Pancreas (tissue), 10 donors: ENCODE measurements at regions not wholly inside any gene's neighbourhood (a gene's known extent, or its start where the extent isn't known, plus 50 kb on each side); places are given as distances from the start of the nearest gene placed in this dataset.
"Not testable (repeated sequence)": the region's sequence is repeated elsewhere in the genome, so short reads cannot be mapped to it uniquely, and the experiment has no call there.

Experiments
- ATAC-seq, 4 donors: fragments of 200-7000 bp; cut with Tn5 transposase; one replicate each; pipeline versions ENCODE4 v1.8.0 to v1.9.1; 2020; ENCODE audit warnings: mild to moderate bottlenecking in 4 of 4, moderate library complexity in 4 of 4
- DNase-seq, 6 donors: peaks; one replicate each; pipeline ENCODE4 v3.0.0-alpha.2; 2020
- FAIRE-seq: peaks from 2 replicates; lab custom pipeline; 2012; peaks lifted over from hg19 to GRCh38; lab: Jason Lieb, UNC
- H3K27ac ChIP-seq, 4 donors: fragments of 200-600 bp; sonication (generic); 1 replicate in 3 of 4; 2 replicates in 1 of 4; pipeline versions ENCODE4 v1.5.0 to v1.8.0; 2020
- H3K27me3 ChIP-seq, 4 donors: fragments of 200-600 bp; one replicate each; pipeline ENCODE4 v1.8.0; 2021
- H3K36me3 ChIP-seq, 3 donors: fragments of 200-600 bp; sonication (generic) in 1 of 3; one replicate each; pipeline versions ENCODE4 v1.5.0 to v1.8.0; 2020 to 2021
- H3K4me1 ChIP-seq, 3 donors: fragments of 200-600 bp; one replicate each; pipeline ENCODE4 v1.8.0; 2021
- H3K4me3 ChIP-seq, 4 donors: fragments of 200-600 bp; sonication (generic) in 2 of 4; one replicate each; pipeline versions ENCODE4 v1.5.0 to v1.8.0; 2020 to 2021
- H3K9me3 ChIP-seq, 4 donors: fragments of 200-600 bp; one replicate each; pipeline ENCODE4 v1.8.0; 2021
- CTCF ChIP-seq, 4 donors: fragments of 200-600 bp; sonication (generic) in 3 of 4; IDR thresholded peaks; one replicate each; pipeline versions ENCODE4 v1.5.0 to v1.8.0; 2021; ENCODE audit warnings: antibody characterized with exemption in 4 of 4
- WGBS, 2 donors: extraction: QIAGEN DNeasy Blood & Tissue Kit; methylation state at CpG; one replicate each; pipeline ENCODE4 v1.1.7; 2013; 5-methylcytosine and 5-hydroxymethylcytosine counted together
- intact Hi-C, 3 donors: fragments of 100-400 bp; cut with DNase I; formaldehyde crosslinking; loops; one replicate each; pipeline versions ENCODE4 v1.11.1 to v1.14.2; 2022
- donor health status: healthy with polysubstance abuse.
- donor health status: DM: no; HTN: no; CAD: no; lungs with moderate emphysema.
- donor health status: DM: no; HTN: no; CAD: no.
- donor health status: control.
- donor health status: control.
- donor health status: Bipolar disorder and iron deficiency.
- donor health status: DM: yes; HTN: yes; CAD: no.
- donor health status: DM: no; HTN: no; CAD: no.
- donor health status: DM: no; HTN: no; CAD: no.
- donor health status: DM: yes; HTN: yes; CAD: no.

- DNase-seq (no peak), FAIRE-seq (no peak), ATAC-seq (no peak)
- WGBS, 2 donors: 74 to 76% methylated on average over 16 of the region's 16 CpGs
- Histone ChIP-seq H3K4me3 (no peak overlapping the region), H3K4me1 (no peaks in the 10 kb centered on the region), H3K27me3 (no peaks in the 10 kb centered on the region), H3K9me3 (no peaks in the 10 kb centered on the region), H3K27ac (no peak overlapping the region), H3K36me3 (no peaks in the 10 kb centered on the region)
- TF ChIP-seq CTCF (IDR thresholded peaks at IDR 0.05): no peak
- intact Hi-C loops: no loop called here
These were observed 251.2 kb downstream of the ARHGAP12 start for GRCh38 chr10:31677195-31678138.

- no peak for ATAC-seq
These were observed 252.9 kb downstream of the ARHGAP12 start for GRCh38 chr10:31675726-31676125.

GRCh38 chr10:31669357-31669756, 259.3 kb downstream of the ARHGAP12 start:
- 94 to 100% methylated on average over 1 of the region's 1 CpG for WGBS, 2 donors
- ATAC-seq: no peak
- Histone ChIP-seq H3K4me1 (no peaks in the 10 kb centered on the region), H3K27me3 (no peaks in the 10 kb centered on the region), H3K4me3 (no peak overlapping the region), H3K36me3 (no peaks in the 10 kb centered on the region), H3K9me3 (no peaks in the 10 kb centered on the region), H3K27ac (no peak overlapping the region)
- intact Hi-C loops: no loop called here
- FAIRE-seq: no peak
- no peak for DNase-seq
- TF ChIP-seq CTCF (IDR thresholded peaks at IDR 0.05): no peak

More at GRCh38 chr10:31675726-31676125, 252.9 kb downstream of the ARHGAP12 start:
- intact Hi-C loops: no loop called here
- no peaks in the 10 kb centered on the region for H3K4me1 ChIP-seq
- no peaks in the 10 kb centered on the region for H3K27me3 ChIP-seq
- no peaks in the 10 kb centered on the region for H3K36me3 ChIP-seq
- H3K4me3 ChIP-seq: no peak overlapping the region
- no peak overlapping the region for H3K27ac ChIP-seq
- no peak for DNase-seq
- FAIRE-seq: no peak
- no peak for TF ChIP-seq CTCF (IDR thresholded peaks at IDR 0.05)
- H3K9me3 ChIP-seq: no peaks in the 10 kb centered on the region

- no peak for TF ChIP-seq CTCF (IDR thresholded peaks at IDR 0.05)
- ATAC-seq: no peak
- no peak for DNase-seq
- no peak for FAIRE-seq
- intact Hi-C loops: no loop called here
- Histone ChIP-seq H3K4me1 (no peaks in the 10 kb centered on the region), H3K4me3 (no peak overlapping the region), H3K9me3 (no peaks in the 10 kb centered on the region), H3K27me3 (no peaks in the 10 kb centered on the region), H3K27ac (no peak overlapping the region), H3K36me3 (no peaks in the 10 kb centered on the region)
These were observed 260.3 kb downstream of the ARHGAP12 start for GRCh38 chr10:31668326-31668725.

GRCh38 chr10:31665764-31666279, 262.8 kb downstream of the ARHGAP12 start:
- intact Hi-C loops, ATAC-seq, H3K4me1 ChIP-seq, H3K4me3 ChIP-seq, H3K36me3 ChIP-seq, DNase-seq, FAIRE-seq, H3K27ac ChIP-seq, H3K9me3 ChIP-seq, H3K27me3 ChIP-seq: not testable (repeated sequence)
- WGBS, 2 donors: 91 to 95% methylated on average over 3 of the region's 3 CpGs
